MM.1S (cell line): ENCODE measurements at regions not wholly inside any gene's neighbourhood (a gene's known extent, or its start where the extent isn't known, plus 50 kb on each side); places are given as distances from the start of the nearest gene placed in this dataset.

Experiments
- DNase-seq: peaks from one replicate; pipeline ENCODE4 v3.0.0-alpha.2; 2015
- H2AFZ ChIP-seq: fragments of 300-600 bp; sonication (generic); 2 replicates; pipeline ENCODE4 v1.6.0; 2016; ENCODE audit warnings: antibody characterized with exemption, low read length
- H3F3A ChIP-seq: fragments of 300-600 bp; sonication (generic); 2 replicates; pipeline ENCODE4 v1.6.1; 2016; ENCODE audit warnings: mild to moderate bottlenecking, antibody characterized with exemption, low read length, moderate library complexity, mixed read lengths; ENCODE audit not compliant: insufficient read depth
- H3K27ac ChIP-seq: fragments of 300-600 bp; sonication (generic); 2 replicates; pipeline ENCODE4 v1.5.1; 2016; ENCODE audit warnings: mild to moderate bottlenecking, low read length
- H3K27me3 ChIP-seq: fragments of 300-600 bp; sonication (generic); replicated peaks from 2 replicates; pipeline ENCODE4 v1.6.0; 2016; ENCODE audit warnings: low read length; ENCODE audit not compliant: insufficient read depth
- H3K36me3 ChIP-seq: fragments of 300-600 bp; sonication (generic); replicated peaks from 2 replicates; pipeline ENCODE4 v1.6.1; 2016; ENCODE audit warnings: mild to moderate bottlenecking, low read length, mixed read lengths; ENCODE audit not compliant: insufficient read depth
- H3K4me1 ChIP-seq: fragments of 300-600 bp; sonication (generic); 2 replicates; pipeline ENCODE4 v1.6.1; 2016; ENCODE audit warnings: low read length, mixed read lengths
- H3K4me2 ChIP-seq: fragments of 300-600 bp; sonication (generic); 2 replicates; pipeline ENCODE4 v1.6.0; 2016; ENCODE audit warnings: low read depth, low read length
- H3K4me3 ChIP-seq: fragments of 300-600 bp; sonication (generic); 2 replicates; pipeline ENCODE4 v1.5.1; 2016; ENCODE audit warnings: low read length, mixed read lengths
- H3K79me2 ChIP-seq: fragments of 300-600 bp; sonication (generic); 2 replicates; pipeline ENCODE4 v1.6.1; 2016; ENCODE audit warnings: mixed run types, low read length, mixed read lengths
- H3K9ac ChIP-seq: fragments of 300-600 bp; sonication (generic); 2 replicates; pipeline ENCODE4 v1.6.1; 2016; ENCODE audit warnings: low read length, mixed read lengths
- H3K9me2 ChIP-seq: fragments of 300-600 bp; sonication (generic); replicated peaks from 2 replicates; pipeline ENCODE4 v1.6.1; 2016; ENCODE audit warnings: mild to moderate bottlenecking, low read length, mixed read lengths; ENCODE audit not compliant: insufficient read depth
- H3K9me3 ChIP-seq: fragments of 300-600 bp; sonication (generic); replicated peaks from 2 replicates; pipeline ENCODE4 v1.6.1; 2016; ENCODE audit warnings: mild to moderate bottlenecking, low read length, mixed read lengths; ENCODE audit not compliant: insufficient read depth
- H4K20me1 ChIP-seq: fragments of 300-600 bp; sonication (generic); 2 replicates; pipeline ENCODE4 v1.6.1; 2016; ENCODE audit warnings: mild to moderate bottlenecking, low read length, moderate library complexity, mixed read lengths; ENCODE audit not compliant: insufficient read depth
- EZH2 ChIP-seq: fragments of 300-600 bp; sonication (generic); optimal IDR thresholded peaks from 2 replicates; pipeline ENCODE3; 2017; ENCODE audit warnings: low read depth, mild to moderate bottlenecking, antibody characterized with exemption, low read length, mixed read lengths
- EZH2phosphoT487 ChIP-seq: fragments of 300-600 bp; sonication (generic); IDR thresholded peaks from 2 replicates; pipeline ENCODE4 v1.6.1; 2018; ENCODE audit warnings: antibody characterized with exemption, low read length
- TF ChIP-seq, protein P1 (sequence below): fragments of 300-600 bp; sonication (generic); IDR thresholded peaks from 2 replicates; pipeline ENCODE4 v1.5.1; 2016; ENCODE audit warnings: antibody characterized with exemption, low read length, mixed read lengths

GRCh38 chr3:157581371-157581770, 78.2 kb upstream of the VEPH1 start:
- DNase-seq, result no peak
- no peak overlapping the region for H3K27ac ChIP-seq
- no peak overlapping the region for H3K4me2 ChIP-seq
- H3K4me3 ChIP-seq, result no peak overlapping the region
- no peaks in the 10 kb centered on the region for H3K27me3 ChIP-seq
- H4K20me1 ChIP-seq, result no peaks in the 10 kb centered on the region
- no peaks in the 10 kb centered on the region for H3K4me1 ChIP-seq
- TF ChIP-seq EZH2 (no peak), EZH2phosphoT487 (no peak)
- TF ChIP-seq, protein P1, sequence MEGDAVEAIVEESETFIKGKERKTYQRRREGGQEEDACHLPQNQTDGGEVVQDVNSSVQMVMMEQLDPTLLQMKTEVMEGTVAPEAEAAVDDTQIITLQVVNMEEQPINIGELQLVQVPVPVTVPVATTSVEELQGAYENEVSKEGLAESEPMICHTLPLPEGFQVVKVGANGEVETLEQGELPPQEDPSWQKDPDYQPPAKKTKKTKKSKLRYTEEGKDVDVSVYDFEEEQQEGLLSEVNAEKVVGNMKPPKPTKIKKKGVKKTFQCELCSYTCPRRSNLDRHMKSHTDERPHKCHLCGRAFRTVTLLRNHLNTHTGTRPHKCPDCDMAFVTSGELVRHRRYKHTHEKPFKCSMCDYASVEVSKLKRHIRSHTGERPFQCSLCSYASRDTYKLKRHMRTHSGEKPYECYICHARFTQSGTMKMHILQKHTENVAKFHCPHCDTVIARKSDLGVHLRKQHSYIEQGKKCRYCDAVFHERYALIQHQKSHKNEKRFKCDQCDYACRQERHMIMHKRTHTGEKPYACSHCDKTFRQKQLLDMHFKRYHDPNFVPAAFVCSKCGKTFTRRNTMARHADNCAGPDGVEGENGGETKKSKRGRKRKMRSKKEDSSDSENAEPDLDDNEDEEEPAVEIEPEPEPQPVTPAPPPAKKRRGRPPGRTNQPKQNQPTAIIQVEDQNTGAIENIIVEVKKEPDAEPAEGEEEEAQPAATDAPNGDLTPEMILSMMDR, result no peak
- H3K36me3 ChIP-seq, result no peaks in the 10 kb centered on the region
- H3K79me2 ChIP-seq, result no peaks in the 10 kb centered on the region
- no peaks in the 10 kb centered on the region for H3K9me3 ChIP-seq
- no peak overlapping the region for H2AFZ ChIP-seq
- no peak overlapping the region for H3K9ac ChIP-seq
- H3K9me2 ChIP-seq, result no peaks in the 10 kb centered on the region
- H3F3A ChIP-seq, result no peaks in the 10 kb centered on the region

GRCh38 chr3:157578181-157578580, 75.0 kb upstream of the VEPH1 start:
- Histone ChIP-seq H3K27me3 (no peaks in the 10 kb centered on the region), H3K4me1 (no peaks in the 10 kb centered on the region), H3K9ac (no peak overlapping the region), H3K27ac (no peak overlapping the region), H3K79me2 (no peaks in the 10 kb centered on the region), H3F3A (no peaks in the 10 kb centered on the region), H4K20me1 (no peaks in the 10 kb centered on the region), H3K9me2 (no peaks in the 10 kb centered on the region), H3K36me3 (no peaks in the 10 kb centered on the region), H3K4me2 (no peak overlapping the region), H2AFZ (no peak overlapping the region), H3K9me3 (no peaks in the 10 kb centered on the region), H3K4me3 (no peak overlapping the region)
- no peak for DNase-seq
- no peak for TF ChIP-seq EZH2
- TF ChIP-seq EZH2phosphoT487, result no peak
- TF ChIP-seq, protein P1, result no peak

DNA sequence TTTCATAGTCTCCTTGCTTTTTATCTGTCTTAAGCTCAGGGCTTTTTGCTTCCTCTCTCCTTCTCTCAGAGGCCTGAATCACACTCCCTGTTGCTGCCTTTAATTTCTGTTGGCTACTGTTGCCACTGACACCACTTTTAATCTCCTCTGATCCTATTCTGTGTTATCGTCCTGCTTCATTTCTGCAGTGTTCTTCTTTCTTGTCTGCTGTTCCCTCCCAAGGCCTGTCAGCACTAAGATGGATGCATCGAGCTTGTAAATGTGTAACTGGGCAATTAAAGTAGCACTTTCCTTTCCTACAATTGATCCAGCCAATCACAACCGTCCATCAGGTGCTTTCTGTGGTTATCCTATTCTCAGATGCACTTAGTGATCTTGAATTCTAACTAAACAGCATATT, 71.3 kb upstream of the VEPH1 start:
- Histone ChIP-seq H3K27ac (no peak overlapping the region), H2AFZ (no peak overlapping the region), H3K36me3 (no peaks in the 10 kb centered on the region), H3K9me2 (no peaks in the 10 kb centered on the region), H3K9ac (no peak overlapping the region), H3K4me1 (no peaks in the 10 kb centered on the region), H3K4me3 (no peak overlapping the region), H3K9me3 (no peaks in the 10 kb centered on the region), H4K20me1 (no peaks in the 10 kb centered on the region), H3K27me3 (no peaks in the 10 kb centered on the region), H3K4me2 (no peak overlapping the region), H3K79me2 (no peaks in the 10 kb centered on the region), H3F3A (no peaks in the 10 kb centered on the region)
- TF ChIP-seq EZH2 (no peak), EZH2phosphoT487 (no peak)
- TF ChIP-seq, protein P1, result no peak
- DNase-seq, result no peak
